ENCODE measurements at regions not wholly inside any gene's neighbourhood (a gene's known extent, or its start where the extent isn't known, plus 50 kb on each side); places are given as distances from the start of the nearest gene placed in this dataset.
"Not testable (repeated sequence)": the region's sequence is repeated elsewhere in the genome, so short reads cannot be mapped to it uniquely, and the experiment has no call there.

GRCh38 chr1:60948486-60948885 is 133.9 kb upstream of the NFIA start:
- no peak overlapping the region for H3K4me2 ChIP-seq (ENCODE audit: low read length)
- no peaks in the 10 kb centered on the region for H3K9me3 ChIP-seq (ENCODE audit: insufficient read depth, low read length)
- H3K4me1 ChIP-seq (ENCODE audit: low read length): peaks cover 2% of the 10 kb centered on the region
- H3K27me3 ChIP-seq (ENCODE audit: low read depth, low read length): peaks cover 13% of the 10 kb centered on the region
- H3K79me2 ChIP-seq (ENCODE audit: low read length): no peaks in the 10 kb centered on the region
- no peak overlapping the region for H3K9ac ChIP-seq (ENCODE audit: low read length)
- no peak overlapping the region for H3K4me3 ChIP-seq (ENCODE audit: low read length)
- 0 out of 2 replicates have a peak, but pooled peaks cover 1% of the 10 kb centered on the region for H4K20me1 ChIP-seq (ENCODE audit: insufficient read depth, low read length)
- H3K27ac ChIP-seq (ENCODE audit: low read length): no peak overlapping the region
- no peak overlapping the region for H2AFZ ChIP-seq (ENCODE audit: low read depth, low read length)
- no peak for TF ChIP-seq EZH2phosphoT487 (IDR thresholded peaks at IDR 0.05; ENCODE audit: low read depth)
- TF ChIP-seq CTCF (IDR thresholded peaks at IDR 0.05; ENCODE audit: low read depth, low read length): no peak
- no peaks in the 10 kb centered on the region for H3K36me3 ChIP-seq (replicated peaks; ENCODE audit: low read depth, low read length)

- H3K4me2 ChIP-seq (ENCODE audit: low read length): no peak overlapping the region
- H3K9ac ChIP-seq (ENCODE audit: low read length): no peak overlapping the region
- no peak overlapping the region for H3K27ac ChIP-seq (ENCODE audit: low read length)
- TF ChIP-seq CTCF (IDR thresholded peaks at IDR 0.05; ENCODE audit: low read depth, low read length) (no peak), EZH2phosphoT487 (IDR thresholded peaks at IDR 0.05; ENCODE audit: low read depth) (no peak)
- H3K27me3 ChIP-seq (ENCODE audit: low read depth, low read length): peaks cover 20% of the 10 kb centered on the region
- H3K79me2 ChIP-seq (ENCODE audit: low read length): no peaks in the 10 kb centered on the region
- H3K4me1 ChIP-seq (ENCODE audit: low read length): peaks cover 11% of the 10 kb centered on the region
- H3K36me3 ChIP-seq (replicated peaks; ENCODE audit: low read depth, low read length): no peaks in the 10 kb centered on the region
- no peaks in the 10 kb centered on the region for H3K9me3 ChIP-seq (ENCODE audit: insufficient read depth, low read length)
- no peak overlapping the region for H3K4me3 ChIP-seq (ENCODE audit: low read length)
- peaks cover 10% of the 10 kb centered on the region; the same call in 1 of the 2 replicates for H4K20me1 ChIP-seq (ENCODE audit: insufficient read depth, low read length)
- no peak overlapping the region for H2AFZ ChIP-seq (ENCODE audit: low read depth, low read length)
Measured at GRCh38 chr1:60947367-60947766, 135.0 kb upstream of the NFIA start.

GRCh38 chr1:60942896-60943638 is 139.3 kb upstream of the NFIA start:
- Histone ChIP-seq H2AFZ (ENCODE audit: low read depth, low read length) (no peak overlapping the region), H4K20me1 (ENCODE audit: insufficient read depth, low read length) (peaks cover 12% of the 10 kb centered on the region; the same call in 1 of the 2 replicates), H3K79me2 (ENCODE audit: low read length) (no peaks in the 10 kb centered on the region), H3K36me3 (replicated peaks; ENCODE audit: low read depth, low read length) (no peaks in the 10 kb centered on the region), H3K4me2 (ENCODE audit: low read length) (peak overlapping the region; percentile 47), H3K4me1 (ENCODE audit: low read length) (peaks cover 11% of the 10 kb centered on the region), H3K4me3 (ENCODE audit: low read length) (peak overlapping the region; percentile 10; the same call in 1 of the 2 replicates), H3K27me3 (ENCODE audit: low read depth, low read length) (peaks cover 19% of the 10 kb centered on the region), H3K9me3 (ENCODE audit: insufficient read depth, low read length) (no peaks in the 10 kb centered on the region), H3K9ac (ENCODE audit: low read length) (no peak overlapping the region), H3K27ac (ENCODE audit: low read length) (no peak overlapping the region)
- no peak for TF ChIP-seq EZH2phosphoT487 (IDR thresholded peaks at IDR 0.05; ENCODE audit: low read depth)
- TF ChIP-seq CTCF (IDR thresholded peaks at IDR 0.05; ENCODE audit: low read depth, low read length): no peak

DNA sequence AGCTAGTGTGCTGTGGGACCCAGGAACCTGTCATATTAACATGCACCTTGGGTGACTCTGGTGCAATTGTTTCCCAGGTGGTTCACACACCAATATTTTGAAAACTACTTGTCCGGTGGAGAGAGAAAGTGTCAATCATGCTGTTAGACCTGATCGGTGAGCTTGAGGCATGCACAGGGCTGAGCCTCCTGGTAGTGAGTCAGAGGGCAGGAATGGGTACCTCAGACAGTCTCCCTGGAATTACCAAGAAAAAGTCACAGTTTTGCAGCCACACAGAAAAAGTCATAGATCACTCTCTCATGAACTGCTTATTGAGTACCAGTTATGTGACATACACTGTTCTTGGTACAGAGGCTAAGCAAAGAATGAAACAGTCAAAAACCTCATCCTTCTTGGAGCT is 140.1 kb upstream of the NFIA start:
- Histone ChIP-seq H3K36me3 (replicated peaks; ENCODE audit: low read depth, low read length) (no peaks in the 10 kb centered on the region), H3K9ac (ENCODE audit: low read length) (no peak overlapping the region), H3K4me3 (ENCODE audit: low read length) (no peak overlapping the region), H3K4me2 (ENCODE audit: low read length) (no peak overlapping the region), H3K27me3 (ENCODE audit: low read depth, low read length) (peaks cover 18% of the 10 kb centered on the region), H3K27ac (ENCODE audit: low read length) (no peak overlapping the region), H2AFZ (ENCODE audit: low read depth, low read length) (no peak overlapping the region), H3K79me2 (ENCODE audit: low read length) (no peaks in the 10 kb centered on the region), H3K4me1 (ENCODE audit: low read length) (peaks cover 11% of the 10 kb centered on the region), H3K9me3 (ENCODE audit: insufficient read depth, low read length) (no peaks in the 10 kb centered on the region), H4K20me1 (ENCODE audit: insufficient read depth, low read length) (peaks cover 12% of the 10 kb centered on the region; the same call in 1 of the 2 replicates)
- TF ChIP-seq CTCF (IDR thresholded peaks at IDR 0.05; ENCODE audit: low read depth, low read length) (no peak), EZH2phosphoT487 (IDR thresholded peaks at IDR 0.05; ENCODE audit: low read depth) (no peak)

DNA sequence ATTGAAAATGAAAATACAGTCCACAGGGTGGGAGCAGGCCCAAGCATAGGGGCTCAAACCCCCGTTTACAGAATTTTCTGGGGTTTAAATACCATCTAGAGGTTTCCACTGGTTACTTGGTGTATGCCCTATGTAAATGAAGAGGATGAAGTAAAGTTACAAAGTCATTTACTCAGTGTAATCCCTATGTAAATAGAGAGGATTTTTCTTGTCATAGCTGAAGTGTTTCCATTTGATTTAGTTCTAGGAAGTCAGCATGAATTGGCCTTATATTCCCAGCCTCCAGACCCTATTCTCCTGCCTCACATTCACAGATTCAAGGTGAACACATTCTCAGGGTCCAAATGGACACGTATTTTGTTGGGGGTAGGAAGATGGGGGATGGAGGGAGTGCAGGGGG is 141.7 kb upstream of the NFIA start:
- not testable (repeated sequence) for H3K27ac ChIP-seq (ENCODE audit: low read length); H2AFZ ChIP-seq (ENCODE audit: low read depth, low read length); H3K9me3 ChIP-seq (ENCODE audit: insufficient read depth, low read length); H3K9ac ChIP-seq (ENCODE audit: low read length); H3K79me2 ChIP-seq (ENCODE audit: low read length); H3K4me2 ChIP-seq (ENCODE audit: low read length); H3K4me3 ChIP-seq (ENCODE audit: low read length); H3K36me3 ChIP-seq (replicated peaks; ENCODE audit: low read depth, low read length)
- H3K4me1 ChIP-seq (ENCODE audit: low read length): peaks cover 11% of the 10 kb centered on the region
- peaks cover 19% of the 10 kb centered on the region for H3K27me3 ChIP-seq (ENCODE audit: low read depth, low read length)
- H4K20me1 ChIP-seq (ENCODE audit: insufficient read depth, low read length): peaks cover 12% of the 10 kb centered on the region; the same call in 1 of the 2 replicates

All from OCI-LY3 (cell line).